NT2/D1 (cell line): ENCODE measurements at regions not wholly inside any gene's neighbourhood (a gene's known extent, or its start where the extent isn't known, plus 50 kb on each side); places are given as distances from the start of the nearest gene placed in this dataset.

Experiments
- SUZ12 ChIP-seq: IDR thresholded peaks from 2 replicates; pipeline ENCODE4 v1.6.1; 2011; ENCODE audit not compliant: insufficient read length, insufficient read depth; ENCODE audit errors: extremely low read depth
- YY1 ChIP-seq: IDR thresholded peaks from 2 replicates; pipeline ENCODE4 v1.6.1; 2011; ENCODE audit not compliant: insufficient read length, insufficient read depth
- ZNF274 ChIP-seq: IDR thresholded peaks from 2 replicates; pipeline ENCODE4 v1.6.1; 2011; ENCODE audit warnings: mild to moderate bottlenecking, low read depth, low read length

GRCh38 chr18:50507120-50507590 is 52.7 kb upstream of the MAPK4 start:
- TF ChIP-seq YY1 (no peak), ZNF274 (no peak), SUZ12 (no peak)
